ENCODE measurements at regions not wholly inside any gene's neighbourhood (a gene's known extent, or its start where the extent isn't known, plus 50 kb on each side); places are given as distances from the start of the nearest gene placed in this dataset.

DNA sequence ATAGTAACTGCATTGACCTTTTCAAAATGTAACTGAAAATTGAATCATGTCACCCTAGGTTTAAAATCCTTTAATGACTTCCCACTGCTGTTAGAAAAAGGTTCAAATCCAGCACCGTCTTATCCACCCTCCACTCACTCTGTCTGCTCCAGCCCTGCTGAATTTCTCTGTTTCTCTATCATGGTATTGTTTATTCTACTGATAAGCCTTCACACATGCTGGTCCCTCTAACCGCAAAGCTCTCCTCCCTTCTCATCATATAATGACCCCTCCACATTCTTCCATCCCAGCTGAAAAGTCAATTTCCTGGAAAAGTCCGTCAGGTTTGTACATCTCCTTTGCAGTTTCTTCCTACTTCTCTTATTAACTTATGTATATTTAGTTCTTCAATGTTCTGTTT, 389.2 kb upstream of the F9 start:
- Mint-ChIP-seq H3K9me3 (no peaks in the 10 kb centered on the region), H3K4me1 (no peaks in the 10 kb centered on the region), H3K27ac (no peak overlapping the region), H3K27me3 (ENCODE audit: low read depth) (no peaks in the 10 kb centered on the region; the same call in 1 of the 2 replicates), H3K36me3 (no peaks in the 10 kb centered on the region), H3K4me3 (no peak overlapping the region)
- no peak for DNase-seq (ENCODE audit: low spot score)
- ChIA-PET CTCF (no interaction called here), POLR2A (no interaction called here)
- TF ChIP-seq, protein P1, sequence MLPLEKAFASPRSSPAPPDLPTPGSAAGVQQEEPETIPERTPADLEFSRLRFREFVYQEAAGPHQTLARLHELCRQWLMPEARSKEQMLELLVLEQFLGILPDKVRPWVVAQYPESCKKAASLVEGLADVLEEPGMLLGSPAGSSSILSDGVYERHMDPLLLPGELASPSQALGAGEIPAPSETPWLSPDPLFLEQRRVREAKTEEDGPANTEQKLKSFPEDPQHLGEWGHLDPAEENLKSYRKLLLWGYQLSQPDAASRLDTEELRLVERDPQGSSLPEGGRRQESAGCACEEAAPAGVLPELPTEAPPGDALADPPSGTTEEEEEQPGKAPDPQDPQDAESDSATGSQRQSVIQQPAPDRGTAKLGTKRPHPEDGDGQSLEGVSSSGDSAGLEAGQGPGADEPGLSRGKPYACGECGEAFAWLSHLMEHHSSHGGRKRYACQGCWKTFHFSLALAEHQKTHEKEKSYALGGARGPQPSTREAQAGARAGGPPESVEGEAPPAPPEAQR (CRISPR knock-in tag; IDR thresholded peaks at IDR 0.05): no peak
- TF ChIP-seq PRRX2 (CRISPR knock-in tag; IDR thresholded peaks at IDR 0.05) (no peak), TP53 (CRISPR knock-in tag; IDR thresholded peaks at IDR 0.05) (no peak), GTF2I (CRISPR knock-in tag; conservative IDR thresholded peaks at IDR 0.05) (no peak), ZNF416 (CRISPR knock-in tag; IDR thresholded peaks at IDR 0.05) (no peak), RORB (CRISPR knock-in tag; IDR thresholded peaks at IDR 0.05) (no peak), ZNF263 (CRISPR knock-in tag; IDR thresholded peaks at IDR 0.05; ENCODE audit: low read depth) (no peak), JUN (CRISPR knock-in tag; IDR thresholded peaks at IDR 0.05) (no peak), SMAD3 (CRISPR knock-in tag; IDR thresholded peaks at IDR 0.05; ENCODE audit: borderline replicate concordance) (no peak), ESRRA (CRISPR knock-in tag; IDR thresholded peaks at IDR 0.05; ENCODE audit: borderline replicate concordance) (no peak), ZNF121 (CRISPR knock-in tag; IDR thresholded peaks at IDR 0.05) (no peak), NFATC4 (CRISPR knock-in tag; IDR thresholded peaks at IDR 0.05) (no peak), ELF4 (CRISPR knock-in tag; IDR thresholded peaks at IDR 0.05; ENCODE audit: low read depth) (no peak), TCF7 (CRISPR knock-in tag; IDR thresholded peaks at IDR 0.05; ENCODE audit: low read depth) (no peak), FOXK1 (CRISPR knock-in tag; IDR thresholded peaks at IDR 0.05) (no peak)
- TF ChIP-seq, protein P2, sequence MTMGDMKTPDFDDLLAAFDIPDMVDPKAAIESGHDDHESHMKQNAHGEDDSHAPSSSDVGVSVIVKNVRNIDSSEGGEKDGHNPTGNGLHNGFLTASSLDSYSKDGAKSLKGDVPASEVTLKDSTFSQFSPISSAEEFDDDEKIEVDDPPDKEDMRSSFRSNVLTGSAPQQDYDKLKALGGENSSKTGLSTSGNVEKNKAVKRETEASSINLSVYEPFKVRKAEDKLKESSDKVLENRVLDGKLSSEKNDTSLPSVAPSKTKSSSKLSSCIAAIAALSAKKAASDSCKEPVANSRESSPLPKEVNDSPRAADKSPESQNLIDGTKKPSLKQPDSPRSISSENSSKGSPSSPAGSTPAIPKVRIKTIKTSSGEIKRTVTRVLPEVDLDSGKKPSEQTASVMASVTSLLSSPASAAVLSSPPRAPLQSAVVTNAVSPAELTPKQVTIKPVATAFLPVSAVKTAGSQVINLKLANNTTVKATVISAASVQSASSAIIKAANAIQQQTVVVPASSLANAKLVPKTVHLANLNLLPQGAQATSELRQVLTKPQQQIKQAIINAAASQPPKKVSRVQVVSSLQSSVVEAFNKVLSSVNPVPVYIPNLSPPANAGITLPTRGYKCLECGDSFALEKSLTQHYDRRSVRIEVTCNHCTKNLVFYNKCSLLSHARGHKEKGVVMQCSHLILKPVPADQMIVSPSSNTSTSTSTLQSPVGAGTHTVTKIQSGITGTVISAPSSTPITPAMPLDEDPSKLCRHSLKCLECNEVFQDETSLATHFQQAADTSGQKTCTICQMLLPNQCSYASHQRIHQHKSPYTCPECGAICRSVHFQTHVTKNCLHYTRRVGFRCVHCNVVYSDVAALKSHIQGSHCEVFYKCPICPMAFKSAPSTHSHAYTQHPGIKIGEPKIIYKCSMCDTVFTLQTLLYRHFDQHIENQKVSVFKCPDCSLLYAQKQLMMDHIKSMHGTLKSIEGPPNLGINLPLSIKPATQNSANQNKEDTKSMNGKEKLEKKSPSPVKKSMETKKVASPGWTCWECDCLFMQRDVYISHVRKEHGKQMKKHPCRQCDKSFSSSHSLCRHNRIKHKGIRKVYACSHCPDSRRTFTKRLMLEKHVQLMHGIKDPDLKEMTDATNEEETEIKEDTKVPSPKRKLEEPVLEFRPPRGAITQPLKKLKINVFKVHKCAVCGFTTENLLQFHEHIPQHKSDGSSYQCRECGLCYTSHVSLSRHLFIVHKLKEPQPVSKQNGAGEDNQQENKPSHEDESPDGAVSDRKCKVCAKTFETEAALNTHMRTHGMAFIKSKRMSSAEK (CRISPR knock-in tag; IDR thresholded peaks at IDR 0.05; ENCODE audit: borderline replicate concordance): no peak
- TF ChIP-seq, protein P3, sequence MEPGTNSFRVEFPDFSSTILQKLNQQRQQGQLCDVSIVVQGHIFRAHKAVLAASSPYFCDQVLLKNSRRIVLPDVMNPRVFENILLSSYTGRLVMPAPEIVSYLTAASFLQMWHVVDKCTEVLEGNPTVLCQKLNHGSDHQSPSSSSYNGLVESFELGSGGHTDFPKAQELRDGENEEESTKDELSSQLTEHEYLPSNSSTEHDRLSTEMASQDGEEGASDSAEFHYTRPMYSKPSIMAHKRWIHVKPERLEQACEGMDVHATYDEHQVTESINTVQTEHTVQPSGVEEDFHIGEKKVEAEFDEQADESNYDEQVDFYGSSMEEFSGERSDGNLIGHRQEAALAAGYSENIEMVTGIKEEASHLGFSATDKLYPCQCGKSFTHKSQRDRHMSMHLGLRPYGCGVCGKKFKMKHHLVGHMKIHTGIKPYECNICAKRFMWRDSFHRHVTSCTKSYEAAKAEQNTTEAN (CRISPR knock-in tag; IDR thresholded peaks at IDR 0.05): no peak
- TF ChIP-seq, protein P4, sequence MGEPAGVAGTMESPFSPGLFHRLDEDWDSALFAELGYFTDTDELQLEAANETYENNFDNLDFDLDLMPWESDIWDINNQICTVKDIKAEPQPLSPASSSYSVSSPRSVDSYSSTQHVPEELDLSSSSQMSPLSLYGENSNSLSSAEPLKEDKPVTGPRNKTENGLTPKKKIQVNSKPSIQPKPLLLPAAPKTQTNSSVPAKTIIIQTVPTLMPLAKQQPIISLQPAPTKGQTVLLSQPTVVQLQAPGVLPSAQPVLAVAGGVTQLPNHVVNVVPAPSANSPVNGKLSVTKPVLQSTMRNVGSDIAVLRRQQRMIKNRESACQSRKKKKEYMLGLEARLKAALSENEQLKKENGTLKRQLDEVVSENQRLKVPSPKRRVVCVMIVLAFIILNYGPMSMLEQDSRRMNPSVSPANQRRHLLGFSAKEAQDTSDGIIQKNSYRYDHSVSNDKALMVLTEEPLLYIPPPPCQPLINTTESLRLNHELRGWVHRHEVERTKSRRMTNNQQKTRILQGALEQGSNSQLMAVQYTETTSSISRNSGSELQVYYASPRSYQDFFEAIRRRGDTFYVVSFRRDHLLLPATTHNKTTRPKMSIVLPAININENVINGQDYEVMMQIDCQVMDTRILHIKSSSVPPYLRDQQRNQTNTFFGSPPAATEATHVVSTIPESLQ (CRISPR knock-in tag; IDR thresholded peaks at IDR 0.05): no peak
- TF ChIP-seq, protein P5, sequence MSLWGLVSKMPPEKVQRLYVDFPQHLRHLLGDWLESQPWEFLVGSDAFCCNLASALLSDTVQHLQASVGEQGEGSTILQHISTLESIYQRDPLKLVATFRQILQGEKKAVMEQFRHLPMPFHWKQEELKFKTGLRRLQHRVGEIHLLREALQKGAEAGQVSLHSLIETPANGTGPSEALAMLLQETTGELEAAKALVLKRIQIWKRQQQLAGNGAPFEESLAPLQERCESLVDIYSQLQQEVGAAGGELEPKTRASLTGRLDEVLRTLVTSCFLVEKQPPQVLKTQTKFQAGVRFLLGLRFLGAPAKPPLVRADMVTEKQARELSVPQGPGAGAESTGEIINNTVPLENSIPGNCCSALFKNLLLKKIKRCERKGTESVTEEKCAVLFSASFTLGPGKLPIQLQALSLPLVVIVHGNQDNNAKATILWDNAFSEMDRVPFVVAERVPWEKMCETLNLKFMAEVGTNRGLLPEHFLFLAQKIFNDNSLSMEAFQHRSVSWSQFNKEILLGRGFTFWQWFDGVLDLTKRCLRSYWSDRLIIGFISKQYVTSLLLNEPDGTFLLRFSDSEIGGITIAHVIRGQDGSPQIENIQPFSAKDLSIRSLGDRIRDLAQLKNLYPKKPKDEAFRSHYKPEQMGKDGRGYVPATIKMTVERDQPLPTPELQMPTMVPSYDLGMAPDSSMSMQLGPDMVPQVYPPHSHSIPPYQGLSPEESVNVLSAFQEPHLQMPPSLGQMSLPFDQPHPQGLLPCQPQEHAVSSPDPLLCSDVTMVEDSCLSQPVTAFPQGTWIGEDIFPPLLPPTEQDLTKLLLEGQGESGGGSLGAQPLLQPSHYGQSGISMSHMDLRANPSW (CRISPR knock-in tag; conservative IDR thresholded peaks at IDR 0.05; ENCODE audit: low read depth): no peak
- TF ChIP-seq, protein P6, sequence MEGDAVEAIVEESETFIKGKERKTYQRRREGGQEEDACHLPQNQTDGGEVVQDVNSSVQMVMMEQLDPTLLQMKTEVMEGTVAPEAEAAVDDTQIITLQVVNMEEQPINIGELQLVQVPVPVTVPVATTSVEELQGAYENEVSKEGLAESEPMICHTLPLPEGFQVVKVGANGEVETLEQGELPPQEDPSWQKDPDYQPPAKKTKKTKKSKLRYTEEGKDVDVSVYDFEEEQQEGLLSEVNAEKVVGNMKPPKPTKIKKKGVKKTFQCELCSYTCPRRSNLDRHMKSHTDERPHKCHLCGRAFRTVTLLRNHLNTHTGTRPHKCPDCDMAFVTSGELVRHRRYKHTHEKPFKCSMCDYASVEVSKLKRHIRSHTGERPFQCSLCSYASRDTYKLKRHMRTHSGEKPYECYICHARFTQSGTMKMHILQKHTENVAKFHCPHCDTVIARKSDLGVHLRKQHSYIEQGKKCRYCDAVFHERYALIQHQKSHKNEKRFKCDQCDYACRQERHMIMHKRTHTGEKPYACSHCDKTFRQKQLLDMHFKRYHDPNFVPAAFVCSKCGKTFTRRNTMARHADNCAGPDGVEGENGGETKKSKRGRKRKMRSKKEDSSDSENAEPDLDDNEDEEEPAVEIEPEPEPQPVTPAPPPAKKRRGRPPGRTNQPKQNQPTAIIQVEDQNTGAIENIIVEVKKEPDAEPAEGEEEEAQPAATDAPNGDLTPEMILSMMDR (IDR thresholded peaks at IDR 0.05): no peak
- ATAC-seq: no peak

Data from WTC11 (cell line).